ENCODE measurements at regions not wholly inside any gene's neighbourhood (a gene's known extent, or its start where the extent isn't known, plus 50 kb on each side); places are given as distances from the start of the nearest gene placed in this dataset.
"Not testable (repeated sequence)": the region's sequence is repeated elsewhere in the genome, so short reads cannot be mapped to it uniquely, and the experiment has no call there.

DNA sequence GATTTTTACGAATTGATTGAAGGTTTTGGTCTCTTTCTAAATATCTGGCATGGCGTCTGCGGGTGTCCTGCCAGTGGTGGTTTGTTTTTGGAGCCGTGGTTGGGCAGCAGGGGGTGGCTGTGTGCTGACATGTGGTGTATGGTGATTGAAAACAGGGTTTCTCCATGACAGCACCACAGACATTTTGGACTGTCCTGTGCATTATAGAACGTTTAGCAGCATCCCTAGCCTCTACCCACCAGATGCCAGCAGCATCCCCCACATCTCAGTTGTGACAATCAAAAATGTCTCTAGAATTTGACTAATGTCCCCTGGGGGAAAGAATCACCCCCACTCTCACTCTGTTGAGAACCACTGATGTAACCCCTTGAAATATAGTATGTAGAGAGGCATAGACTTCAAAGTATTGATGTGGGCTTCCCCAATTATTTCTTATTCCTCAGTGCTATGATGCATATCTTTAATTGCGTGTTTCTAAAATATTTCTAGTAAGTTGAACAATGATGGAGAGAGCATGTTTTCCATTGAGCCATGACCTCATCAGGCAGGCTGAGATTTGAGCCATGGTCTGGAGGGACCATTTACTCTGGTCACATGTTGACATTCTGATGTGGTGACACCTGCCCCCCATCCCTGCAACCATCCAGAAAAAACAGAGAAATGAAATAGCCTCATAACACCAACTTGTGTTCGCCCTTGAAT is 77.4 kb upstream of the MID1 start:
- in situ Hi-C loops (cut with MboI; ENCODE audit: low pct_unique_long_range_greater_than_20kb, low sequenced_read_pairs, unreplicated experiment) = no loop called here
- TF ChIP-seq CTCF (IDR thresholded peaks at IDR 0.05; ENCODE audit: extremely low read depth, insufficient read depth, missing control alignments) = no peak
- DNase-seq (ENCODE audit: low spot score) = no peak

GRCh38 chrX:10698318-10698640 is 77.9 kb upstream of the MID1 start:
- TF ChIP-seq CTCF (IDR thresholded peaks at IDR 0.05; ENCODE audit: extremely low read depth, insufficient read depth, missing control alignments) = no peak
- DNase-seq (ENCODE audit: low spot score) = no peak
- in situ Hi-C loops (cut with MboI; ENCODE audit: low pct_unique_long_range_greater_than_20kb, low sequenced_read_pairs, unreplicated experiment) = no loop called here

- in situ Hi-C loops (cut with MboI; ENCODE audit: low pct_unique_long_range_greater_than_20kb, low sequenced_read_pairs, unreplicated experiment) = no loop called here
- DNase-seq (ENCODE audit: low spot score) = no peak
- no peak for TF ChIP-seq CTCF (IDR thresholded peaks at IDR 0.05; ENCODE audit: extremely low read depth, insufficient read depth, missing control alignments)
Measured at GRCh38 chrX:10702031-10702430, 81.6 kb upstream of the MID1 start.

- in situ Hi-C loops (cut with MboI; ENCODE audit: low pct_unique_long_range_greater_than_20kb, low sequenced_read_pairs, unreplicated experiment); DNase-seq (ENCODE audit: low spot score): not testable (repeated sequence)
Measured at GRCh38 chrX:10706342-10706741, 86.0 kb upstream of the MID1 start.

DNA sequence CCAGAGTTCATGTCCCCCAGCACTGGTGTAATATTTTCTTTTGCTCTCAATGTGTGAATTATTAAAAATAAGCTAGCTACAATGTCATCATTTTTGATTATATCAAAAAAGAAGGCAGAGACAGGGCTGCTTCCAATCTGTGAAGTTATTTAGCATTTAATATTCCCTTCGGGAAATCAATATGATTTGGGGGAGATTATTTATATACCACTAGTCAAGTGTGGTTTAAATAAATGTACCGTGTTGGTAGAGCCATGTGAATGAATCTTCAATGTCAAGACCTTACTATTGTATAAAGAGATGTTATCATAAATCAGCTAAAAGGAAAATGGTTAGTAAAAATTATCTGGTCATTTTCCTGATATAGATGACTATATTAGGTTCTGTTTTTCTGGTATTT is 87.4 kb upstream of the MID1 start:
- TF ChIP-seq CTCF (IDR thresholded peaks at IDR 0.05; ENCODE audit: extremely low read depth, insufficient read depth, missing control alignments) = no peak
- no peak for DNase-seq (ENCODE audit: low spot score)
- in situ Hi-C loops (cut with MboI; ENCODE audit: low pct_unique_long_range_greater_than_20kb, low sequenced_read_pairs, unreplicated experiment) = no loop called here

GRCh38 chrX:10709276-10709675 is 88.9 kb upstream of the MID1 start:
- in situ Hi-C loops (cut with MboI; ENCODE audit: low pct_unique_long_range_greater_than_20kb, low sequenced_read_pairs, unreplicated experiment) = no loop called here
- TF ChIP-seq CTCF (IDR thresholded peaks at IDR 0.05; ENCODE audit: extremely low read depth, insufficient read depth, missing control alignments) = no peak
- DNase-seq (ENCODE audit: low spot score) = no peak

DNA sequence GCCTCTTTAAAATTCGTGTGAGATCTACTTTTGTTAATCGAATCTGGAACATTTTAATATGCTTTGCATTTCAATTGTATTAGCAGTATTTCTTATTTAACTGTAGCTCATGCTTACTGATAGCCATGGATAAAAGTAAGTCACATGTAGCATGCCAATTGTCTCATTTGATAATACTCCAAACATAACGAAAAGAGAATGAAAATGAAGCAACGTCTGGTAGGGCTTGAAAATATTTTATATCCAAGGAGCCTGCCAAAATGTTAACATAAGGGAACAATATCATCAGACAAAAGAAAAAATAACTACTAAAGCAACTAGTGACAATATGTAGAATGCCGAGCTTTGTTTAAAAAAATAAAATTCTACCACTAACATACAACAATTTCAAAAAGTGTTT is 94.1 kb upstream of the MID1 start:
- no peak for DNase-seq (ENCODE audit: low spot score)
- no peak for TF ChIP-seq CTCF (IDR thresholded peaks at IDR 0.05; ENCODE audit: extremely low read depth, insufficient read depth, missing control alignments)
- in situ Hi-C loops (cut with MboI; ENCODE audit: low pct_unique_long_range_greater_than_20kb, low sequenced_read_pairs, unreplicated experiment) = no loop called here

Data from GM13977 (cell line).